ENCODE measurements at regions not wholly inside any gene's neighbourhood (a gene's known extent, or its start where the extent isn't known, plus 50 kb on each side); places are given as distances from the start of the nearest gene placed in this dataset.

- TF ChIP-seq RCOR1 (IDR thresholded peaks at IDR 0.05; ENCODE audit: low read depth, low read length): no peak
- TF ChIP-seq, protein P1, sequence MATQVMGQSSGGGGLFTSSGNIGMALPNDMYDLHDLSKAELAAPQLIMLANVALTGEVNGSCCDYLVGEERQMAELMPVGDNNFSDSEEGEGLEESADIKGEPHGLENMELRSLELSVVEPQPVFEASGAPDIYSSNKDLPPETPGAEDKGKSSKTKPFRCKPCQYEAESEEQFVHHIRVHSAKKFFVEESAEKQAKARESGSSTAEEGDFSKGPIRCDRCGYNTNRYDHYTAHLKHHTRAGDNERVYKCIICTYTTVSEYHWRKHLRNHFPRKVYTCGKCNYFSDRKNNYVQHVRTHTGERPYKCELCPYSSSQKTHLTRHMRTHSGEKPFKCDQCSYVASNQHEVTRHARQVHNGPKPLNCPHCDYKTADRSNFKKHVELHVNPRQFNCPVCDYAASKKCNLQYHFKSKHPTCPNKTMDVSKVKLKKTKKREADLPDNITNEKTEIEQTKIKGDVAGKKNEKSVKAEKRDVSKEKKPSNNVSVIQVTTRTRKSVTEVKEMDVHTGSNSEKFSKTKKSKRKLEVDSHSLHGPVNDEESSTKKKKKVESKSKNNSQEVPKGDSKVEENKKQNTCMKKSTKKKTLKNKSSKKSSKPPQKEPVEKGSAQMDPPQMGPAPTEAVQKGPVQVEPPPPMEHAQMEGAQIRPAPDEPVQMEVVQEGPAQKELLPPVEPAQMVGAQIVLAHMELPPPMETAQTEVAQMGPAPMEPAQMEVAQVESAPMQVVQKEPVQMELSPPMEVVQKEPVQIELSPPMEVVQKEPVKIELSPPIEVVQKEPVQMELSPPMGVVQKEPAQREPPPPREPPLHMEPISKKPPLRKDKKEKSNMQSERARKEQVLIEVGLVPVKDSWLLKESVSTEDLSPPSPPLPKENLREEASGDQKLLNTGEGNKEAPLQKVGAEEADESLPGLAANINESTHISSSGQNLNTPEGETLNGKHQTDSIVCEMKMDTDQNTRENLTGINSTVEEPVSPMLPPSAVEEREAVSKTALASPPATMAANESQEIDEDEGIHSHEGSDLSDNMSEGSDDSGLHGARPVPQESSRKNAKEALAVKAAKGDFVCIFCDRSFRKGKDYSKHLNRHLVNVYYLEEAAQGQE (IDR thresholded peaks at IDR 0.05): no peak
- TF ChIP-seq POLR2A (IDR thresholded peaks at IDR 0.05; ENCODE audit: low read length): no peak
- TF ChIP-seq, protein P2, sequence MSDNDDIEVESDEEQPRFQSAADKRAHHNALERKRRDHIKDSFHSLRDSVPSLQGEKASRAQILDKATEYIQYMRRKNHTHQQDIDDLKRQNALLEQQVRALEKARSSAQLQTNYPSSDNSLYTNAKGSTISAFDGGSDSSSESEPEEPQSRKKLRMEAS (IDR thresholded peaks at IDR 0.05): no peak
- TF ChIP-seq, protein P3, sequence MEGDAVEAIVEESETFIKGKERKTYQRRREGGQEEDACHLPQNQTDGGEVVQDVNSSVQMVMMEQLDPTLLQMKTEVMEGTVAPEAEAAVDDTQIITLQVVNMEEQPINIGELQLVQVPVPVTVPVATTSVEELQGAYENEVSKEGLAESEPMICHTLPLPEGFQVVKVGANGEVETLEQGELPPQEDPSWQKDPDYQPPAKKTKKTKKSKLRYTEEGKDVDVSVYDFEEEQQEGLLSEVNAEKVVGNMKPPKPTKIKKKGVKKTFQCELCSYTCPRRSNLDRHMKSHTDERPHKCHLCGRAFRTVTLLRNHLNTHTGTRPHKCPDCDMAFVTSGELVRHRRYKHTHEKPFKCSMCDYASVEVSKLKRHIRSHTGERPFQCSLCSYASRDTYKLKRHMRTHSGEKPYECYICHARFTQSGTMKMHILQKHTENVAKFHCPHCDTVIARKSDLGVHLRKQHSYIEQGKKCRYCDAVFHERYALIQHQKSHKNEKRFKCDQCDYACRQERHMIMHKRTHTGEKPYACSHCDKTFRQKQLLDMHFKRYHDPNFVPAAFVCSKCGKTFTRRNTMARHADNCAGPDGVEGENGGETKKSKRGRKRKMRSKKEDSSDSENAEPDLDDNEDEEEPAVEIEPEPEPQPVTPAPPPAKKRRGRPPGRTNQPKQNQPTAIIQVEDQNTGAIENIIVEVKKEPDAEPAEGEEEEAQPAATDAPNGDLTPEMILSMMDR (IDR thresholded peaks at IDR 0.05): no peak
- no peak for TF ChIP-seq EP300 (IDR thresholded peaks at IDR 0.05)
- no peak for TF ChIP-seq CHD2 (IDR thresholded peaks at IDR 0.05; ENCODE audit: low read length, partially characterized antibody)
- TF ChIP-seq JUN (IDR thresholded peaks at IDR 0.05): no peak
Measured at GRCh38 chr12:113537751-113538087, 66.0 kb upstream of the LHX5 start.
